GM19438 (cell line): ENCODE measurements at regions not wholly inside any gene's neighbourhood (a gene's known extent, or its start where the extent isn't known, plus 50 kb on each side); places are given as distances from the start of the nearest gene placed in this dataset.

Experiments used
- ATAC-seq: cut with Tn5 transposase; IDR thresholded peaks from one replicate; pipeline ENCODE4 v1.9.1; 2021; ENCODE audit warnings: low read depth; ENCODE audit not compliant: unreplicated experiment

- no peak for ATAC-seq
These were observed 345.8 kb downstream of the TBC1D4 start for GRCh38 chr13:75136151-75136550.

- no peak for ATAC-seq
These were observed 346.6 kb downstream of the TBC1D4 start for GRCh38 chr13:75135325-75135825.

GRCh38 chr13:75132701-75133695, 349.0 kb downstream of the TBC1D4 start:
- no peak for ATAC-seq

- ATAC-seq, result no peak
These were observed 352.6 kb downstream of the TBC1D4 start for GRCh38 chr13:75129331-75129730.

- ATAC-seq, result no peak
These were observed 357.6 kb downstream of the TBC1D4 start for GRCh38 chr13:75124415-75124814.

GRCh38 chr13:75123428-75123827, 358.5 kb downstream of the TBC1D4 start:
- no peak for ATAC-seq

GRCh38 chr13:75120085-75120484, 361.9 kb downstream of the TBC1D4 start:
- no peak for ATAC-seq

- no peak for ATAC-seq
These were observed 366.8 kb downstream of the TBC1D4 start for GRCh38 chr13:75115171-75115570.

- ATAC-seq, result no peak
These were observed 378.0 kb downstream of the TBC1D4 start for GRCh38 chr13:75103976-75104375.

GRCh38 chr13:75102001-75102716, 379.8 kb downstream of the TBC1D4 start:
- no peak for ATAC-seq

- no peak for ATAC-seq
These were observed 380.6 kb downstream of the TBC1D4 start for GRCh38 chr13:75101348-75101747.

- no peak for ATAC-seq
These were observed 389.8 kb downstream of the TBC1D4 start for GRCh38 chr13:75092143-75092542.

GRCh38 chr13:75091718-75092117, 390.3 kb downstream of the TBC1D4 start:
- no peak for ATAC-seq

GRCh38 chr13:75090872-75091615, 390.9 kb downstream of the TBC1D4 start:
- ATAC-seq, result no peak

GRCh38 chr13:75088915-75089314, 393.1 kb downstream of the TBC1D4 start:
- ATAC-seq, result no peak

GRCh38 chr13:75079226-75079625, 402.7 kb downstream of the TBC1D4 start:
- no peak for ATAC-seq

- ATAC-seq, result no peak
These were observed 405.5 kb downstream of the TBC1D4 start for GRCh38 chr13:75076476-75076875.

- ATAC-seq, result no peak
These were observed 408.2 kb downstream of the TBC1D4 start for GRCh38 chr13:75073786-75074185.

GRCh38 chr13:75072891-75073290, 409.1 kb downstream of the TBC1D4 start:
- no peak for ATAC-seq

GRCh38 chr13:75072368-75072767, 409.6 kb downstream of the TBC1D4 start:
- ATAC-seq, result no peak

- ATAC-seq, result no peak
These were observed 410.2 kb downstream of the TBC1D4 start for GRCh38 chr13:75071796-75072195.
